ENCODE measurements at regions not wholly inside any gene's neighbourhood (a gene's known extent, or its start where the extent isn't known, plus 50 kb on each side); places are given as distances from the start of the nearest gene placed in this dataset.

DNA sequence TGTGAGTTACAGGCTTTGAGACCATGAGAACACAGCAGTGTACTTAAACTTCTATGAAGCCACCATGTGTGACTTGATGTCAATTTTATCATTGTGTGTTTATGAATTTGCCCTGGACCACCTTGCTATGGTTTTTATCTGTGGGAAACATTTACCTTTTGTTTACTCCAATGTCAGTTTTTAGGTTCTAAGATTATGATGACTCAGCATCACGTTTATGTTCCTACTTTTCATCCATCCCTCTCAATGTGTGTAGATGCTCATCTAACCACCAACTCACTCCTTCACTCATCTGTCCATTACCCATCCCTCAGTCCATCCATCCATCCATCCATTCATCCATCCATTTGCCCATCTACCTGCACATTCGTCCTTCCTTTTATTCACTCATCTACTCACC, 338.8 kb downstream of the MIAT start:
- Histone ChIP-seq H3K4me3 (replicated peaks; ENCODE audit: low read depth, low read length) (no peak overlapping the region), H3K27me3 (replicated peaks; ENCODE audit: control insufficient read depth, insufficient read depth, low read length) (no peaks in the 10 kb centered on the region), H3K36me3 (ENCODE audit: control insufficient read depth, insufficient read depth, low read length) (no peaks in the 10 kb centered on the region)
- TF ChIP-seq, protein P1, sequence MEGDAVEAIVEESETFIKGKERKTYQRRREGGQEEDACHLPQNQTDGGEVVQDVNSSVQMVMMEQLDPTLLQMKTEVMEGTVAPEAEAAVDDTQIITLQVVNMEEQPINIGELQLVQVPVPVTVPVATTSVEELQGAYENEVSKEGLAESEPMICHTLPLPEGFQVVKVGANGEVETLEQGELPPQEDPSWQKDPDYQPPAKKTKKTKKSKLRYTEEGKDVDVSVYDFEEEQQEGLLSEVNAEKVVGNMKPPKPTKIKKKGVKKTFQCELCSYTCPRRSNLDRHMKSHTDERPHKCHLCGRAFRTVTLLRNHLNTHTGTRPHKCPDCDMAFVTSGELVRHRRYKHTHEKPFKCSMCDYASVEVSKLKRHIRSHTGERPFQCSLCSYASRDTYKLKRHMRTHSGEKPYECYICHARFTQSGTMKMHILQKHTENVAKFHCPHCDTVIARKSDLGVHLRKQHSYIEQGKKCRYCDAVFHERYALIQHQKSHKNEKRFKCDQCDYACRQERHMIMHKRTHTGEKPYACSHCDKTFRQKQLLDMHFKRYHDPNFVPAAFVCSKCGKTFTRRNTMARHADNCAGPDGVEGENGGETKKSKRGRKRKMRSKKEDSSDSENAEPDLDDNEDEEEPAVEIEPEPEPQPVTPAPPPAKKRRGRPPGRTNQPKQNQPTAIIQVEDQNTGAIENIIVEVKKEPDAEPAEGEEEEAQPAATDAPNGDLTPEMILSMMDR (IDR thresholded peaks at IDR 0.05; ENCODE audit: insufficient read depth, low read length, poor library complexity, severe bottlenecking) = no peak
- DNase-seq (ENCODE audit: extremely low read depth, insufficient read length) = no peak

DNA sequence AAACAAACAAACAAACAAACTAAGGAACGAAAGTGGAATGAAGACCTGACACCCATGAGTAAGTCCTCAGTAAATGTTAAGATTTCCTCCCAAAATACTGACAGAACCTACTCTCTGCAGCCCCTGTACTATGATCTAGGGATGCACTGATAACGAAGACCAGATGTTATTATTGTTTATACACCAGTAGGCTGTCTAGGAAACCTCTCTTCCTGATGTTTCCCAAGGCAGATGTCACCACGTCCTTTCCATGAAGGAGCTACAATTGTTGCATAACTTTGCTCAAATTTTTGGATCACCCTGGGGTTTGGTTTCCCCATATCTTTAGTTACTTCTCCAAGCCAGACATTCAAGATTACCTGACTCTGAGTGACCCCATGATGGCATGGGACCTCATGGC, 340.7 kb downstream of the MIAT start:
- no peaks in the 10 kb centered on the region for H3K27me3 ChIP-seq (replicated peaks; ENCODE audit: control insufficient read depth, insufficient read depth, low read length)
- H3K36me3 ChIP-seq (ENCODE audit: control insufficient read depth, insufficient read depth, low read length) = no peaks in the 10 kb centered on the region
- TF ChIP-seq, protein P1 (IDR thresholded peaks at IDR 0.05; ENCODE audit: insufficient read depth, low read length, poor library complexity, severe bottlenecking) = no peak
- H3K4me3 ChIP-seq (replicated peaks; ENCODE audit: low read depth, low read length) = no peak overlapping the region
- no peak for DNase-seq (ENCODE audit: extremely low read depth, insufficient read length)

DNA sequence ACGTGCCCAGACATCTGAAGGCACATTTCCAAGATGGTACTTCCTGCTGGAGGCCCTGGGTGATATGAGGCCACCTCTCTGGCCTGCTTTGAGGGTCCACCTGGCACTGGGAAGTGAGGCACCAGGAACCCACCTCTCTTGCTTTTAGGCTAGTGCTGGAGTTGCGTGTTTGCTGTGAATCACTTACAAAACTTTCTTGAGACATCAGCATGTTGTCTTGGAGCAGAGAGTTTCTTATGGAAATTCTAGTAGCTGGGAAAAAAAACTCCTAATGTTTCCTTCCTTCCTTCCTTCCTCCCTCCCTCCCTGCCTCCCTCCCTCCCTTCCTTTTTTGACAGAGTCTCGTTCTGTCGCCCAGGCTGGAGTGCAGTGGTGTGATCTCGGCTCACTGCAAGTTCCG, 341.3 kb downstream of the MIAT start:
- TF ChIP-seq, protein P1 (IDR thresholded peaks at IDR 0.05; ENCODE audit: insufficient read depth, low read length, poor library complexity, severe bottlenecking) = no peak
- no peak for DNase-seq (ENCODE audit: extremely low read depth, insufficient read length)

DNA sequence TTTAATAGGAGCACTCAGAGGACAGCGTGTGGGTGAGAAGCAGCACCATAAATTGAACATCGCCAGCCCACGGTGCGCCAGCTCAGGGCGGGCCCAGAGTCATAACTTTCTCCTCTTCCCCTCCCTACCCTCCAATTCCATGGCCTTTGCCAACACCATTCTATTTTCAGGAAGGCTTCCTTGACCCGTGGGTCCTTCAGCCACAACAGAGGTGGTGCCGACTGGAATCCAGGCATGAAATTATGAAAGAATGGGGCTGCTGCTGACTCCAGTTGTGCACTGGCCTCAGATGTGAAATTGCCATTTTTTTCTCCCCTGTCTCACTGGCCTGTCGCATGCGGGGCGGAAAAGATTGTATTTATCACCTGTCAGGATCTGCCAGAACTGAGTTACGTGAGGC, 345.9 kb downstream of the MIAT start:
- TF ChIP-seq, protein P1 (IDR thresholded peaks at IDR 0.05; ENCODE audit: insufficient read depth, low read length, poor library complexity, severe bottlenecking) = no peak
- no peak overlapping the region for H3K4me3 ChIP-seq (replicated peaks; ENCODE audit: low read depth, low read length)
- no peaks in the 10 kb centered on the region for H3K36me3 ChIP-seq (ENCODE audit: control insufficient read depth, insufficient read depth, low read length)
- H3K27me3 ChIP-seq (replicated peaks; ENCODE audit: control insufficient read depth, insufficient read depth, low read length) = no peaks in the 10 kb centered on the region
- DNase-seq (ENCODE audit: extremely low read depth, insufficient read length) = no peak

More for the DNA sequence above, 341.3 kb downstream of the MIAT start:
- H3K27me3 ChIP-seq (replicated peaks; ENCODE audit: control insufficient read depth, insufficient read depth, low read length) = no peaks in the 10 kb centered on the region
- no peaks in the 10 kb centered on the region for H3K36me3 ChIP-seq (ENCODE audit: control insufficient read depth, insufficient read depth, low read length)
- H3K4me3 ChIP-seq (replicated peaks; ENCODE audit: low read depth, low read length) = no peak overlapping the region

DNA sequence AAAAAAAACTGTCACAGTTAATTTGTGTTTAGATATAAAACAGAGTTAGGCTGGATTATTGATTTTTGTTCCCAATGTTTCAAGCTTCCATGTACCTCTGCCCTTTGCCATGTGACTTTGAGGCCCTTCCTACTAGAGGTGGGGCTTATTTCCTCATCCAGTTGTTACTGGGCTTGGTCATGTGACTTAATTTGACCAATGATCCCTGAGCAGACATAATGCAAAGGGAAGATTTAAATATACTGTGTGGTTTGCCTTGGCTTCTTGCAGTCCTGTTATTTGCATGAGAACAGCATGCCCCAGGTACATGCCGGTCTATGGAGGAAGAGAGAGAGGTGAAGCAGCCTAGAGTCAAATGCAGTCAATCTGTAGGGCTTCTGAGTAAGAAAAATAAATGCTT, 347.0 kb downstream of the MIAT start:
- no peaks in the 10 kb centered on the region for H3K27me3 ChIP-seq (replicated peaks; ENCODE audit: control insufficient read depth, insufficient read depth, low read length)
- no peaks in the 10 kb centered on the region for H3K36me3 ChIP-seq (ENCODE audit: control insufficient read depth, insufficient read depth, low read length)
- TF ChIP-seq, protein P1 (IDR thresholded peaks at IDR 0.05; ENCODE audit: insufficient read depth, low read length, poor library complexity, severe bottlenecking) = no peak
- DNase-seq (ENCODE audit: extremely low read depth, insufficient read length) = no peak
- no peak overlapping the region for H3K4me3 ChIP-seq (replicated peaks; ENCODE audit: low read depth, low read length)

DNA sequence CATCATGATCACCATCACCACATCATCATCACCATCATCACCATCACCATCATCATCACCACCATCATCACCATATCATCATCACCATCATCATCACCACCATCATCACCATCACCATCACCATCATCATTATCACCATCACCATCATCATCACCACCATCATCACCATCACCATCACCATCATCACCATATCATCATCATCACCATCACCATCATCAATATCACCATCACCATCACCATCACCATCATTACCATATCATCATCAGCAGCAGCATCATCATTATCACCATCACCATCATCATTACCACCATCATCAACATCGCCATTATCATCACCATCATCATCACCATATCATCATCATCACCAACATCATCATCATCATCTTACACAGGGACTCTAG, 351.1 kb downstream of the MIAT start:
- TF ChIP-seq, protein P1 (IDR thresholded peaks at IDR 0.05; ENCODE audit: insufficient read depth, low read length, poor library complexity, severe bottlenecking) = no peak
- Histone ChIP-seq H3K36me3 (ENCODE audit: control insufficient read depth, insufficient read depth, low read length) (no peaks in the 10 kb centered on the region), H3K27me3 (replicated peaks; ENCODE audit: control insufficient read depth, insufficient read depth, low read length) (no peaks in the 10 kb centered on the region), H3K4me3 (replicated peaks; ENCODE audit: low read depth, low read length) (no peak overlapping the region)
- DNase-seq (ENCODE audit: extremely low read depth, insufficient read length) = no peak

All from GM06990 (cell line).